HPDE6-E6E7 (cell line): ENCODE measurements at regions not wholly inside any gene's neighbourhood (a gene's known extent, or its start where the extent isn't known, plus 50 kb on each side); places are given as distances from the start of the nearest gene placed in this dataset.

ENCODE experiments used
- DNase-seq: peaks from one replicate; pipeline ENCODE4 v3.0.0; 2011; ENCODE audit warnings: missing footprints; ENCODE audit errors: extremely low spot score

- DNase-seq: no peak
Observed at GRCh38 chr16:61323456-61323855, 712.8 kb downstream of the CDH8 start.

DNA sequence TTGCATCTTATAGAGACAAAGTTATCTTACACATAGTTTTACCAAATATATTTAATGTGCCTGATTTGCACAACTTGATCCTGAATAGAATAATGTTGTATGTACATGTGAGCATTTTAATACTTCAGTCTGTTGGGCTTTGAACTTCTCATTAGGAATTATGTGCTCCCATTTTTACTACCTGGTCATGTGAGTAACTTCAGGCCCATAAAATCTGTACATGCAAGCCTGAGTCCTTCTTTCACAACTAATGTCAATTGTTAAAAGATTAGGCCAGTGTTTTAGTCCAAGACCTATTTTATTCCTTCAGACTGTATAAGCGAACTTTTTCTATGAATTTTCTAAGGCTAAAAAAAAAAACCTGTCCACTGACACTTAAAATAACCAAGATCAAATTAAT, 715.4 kb downstream of the CDH8 start:
- DNase-seq: no peak

GRCh38 chr16:61313931-61314330, 722.3 kb downstream of the CDH8 start:
- DNase-seq: no peak

DNA sequence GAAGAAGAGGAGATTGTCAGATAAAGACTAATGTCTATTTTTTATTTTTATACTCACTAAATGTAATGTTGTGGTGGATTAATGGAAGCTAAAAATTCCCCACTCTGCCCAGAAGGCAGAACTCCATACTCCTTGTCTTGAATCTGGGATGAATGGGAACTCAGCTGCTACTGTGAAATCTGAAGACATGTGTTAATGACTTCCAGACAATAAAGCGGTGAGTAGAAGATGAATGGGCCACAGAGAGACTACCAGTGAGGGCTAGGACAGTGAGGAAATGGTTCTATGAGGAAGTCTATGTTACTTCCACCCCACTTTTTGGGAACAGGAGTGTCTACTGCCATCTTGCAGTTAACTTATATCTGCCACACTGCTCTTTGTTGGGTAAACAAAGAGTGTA, 726.9 kb downstream of the CDH8 start:
- DNase-seq: no peak

DNA sequence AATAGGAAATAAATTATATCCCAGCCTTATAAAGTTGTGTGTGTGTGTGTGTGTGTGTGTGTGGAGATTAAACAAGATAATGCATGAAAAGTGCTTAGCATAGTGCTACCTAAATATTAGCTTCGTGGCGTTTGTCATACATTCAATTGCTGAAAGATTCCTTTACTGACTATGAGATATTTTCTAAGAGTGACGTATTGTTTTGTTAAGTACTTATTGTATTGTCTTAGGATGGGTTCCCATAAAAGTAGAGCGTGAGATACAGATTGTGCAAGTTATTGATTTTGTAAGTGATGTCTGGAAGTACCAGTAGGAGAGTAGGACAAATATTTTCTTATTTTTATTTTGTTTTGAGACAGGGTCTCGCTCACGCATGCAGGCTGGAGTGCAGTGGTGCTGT, 730.0 kb downstream of the CDH8 start:
- DNase-seq: no peak

GRCh38 chr16:61296814-61297213, 739.4 kb downstream of the CDH8 start:
- no peak for DNase-seq

GRCh38 chr16:61296305-61296704, 739.9 kb downstream of the CDH8 start:
- no peak for DNase-seq

GRCh38 chr16:61295311-61295710, 740.9 kb downstream of the CDH8 start:
- DNase-seq: no peak

DNA sequence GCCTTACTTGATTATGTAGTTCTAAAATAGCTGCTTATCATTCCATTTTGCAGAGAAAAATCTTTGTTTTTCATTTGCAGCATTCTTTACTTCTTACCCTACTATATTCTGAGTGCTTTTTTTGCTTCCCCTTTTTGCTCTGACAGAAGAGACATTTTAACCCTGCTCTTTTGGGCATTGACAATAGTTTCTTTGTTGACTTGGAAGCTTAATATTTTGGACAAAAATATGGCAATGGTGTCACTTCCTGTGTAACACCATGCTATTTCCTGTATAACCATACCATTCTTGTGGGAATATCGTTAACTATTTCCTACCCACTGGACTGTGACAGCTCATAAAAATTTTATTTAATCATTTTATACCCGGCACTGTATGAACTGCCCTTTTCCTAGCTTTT, 747.1 kb downstream of the CDH8 start:
- no peak for DNase-seq

GRCh38 chr16:61277849-61278248, 758.4 kb downstream of the CDH8 start:
- no peak for DNase-seq

DNA sequence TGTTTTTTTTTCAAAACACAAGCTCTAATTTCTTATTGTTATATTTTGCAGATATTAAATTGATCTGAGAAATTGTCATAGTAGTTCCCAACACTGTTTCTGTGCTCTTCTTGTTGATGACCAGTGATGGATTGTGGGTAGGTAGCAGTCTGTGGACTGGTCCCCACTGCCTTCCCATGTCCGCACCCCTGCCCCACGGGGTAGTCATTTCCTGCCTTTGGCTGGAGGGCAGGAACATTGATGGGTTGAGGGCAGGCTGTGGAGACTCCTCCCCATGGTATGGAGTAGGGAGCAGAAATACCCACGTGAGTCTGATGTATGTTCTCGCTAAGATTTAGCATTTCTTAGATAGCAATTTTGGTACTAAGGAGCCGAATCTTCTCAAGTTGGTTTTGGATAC, 762.0 kb downstream of the CDH8 start:
- DNase-seq: no peak

DNA sequence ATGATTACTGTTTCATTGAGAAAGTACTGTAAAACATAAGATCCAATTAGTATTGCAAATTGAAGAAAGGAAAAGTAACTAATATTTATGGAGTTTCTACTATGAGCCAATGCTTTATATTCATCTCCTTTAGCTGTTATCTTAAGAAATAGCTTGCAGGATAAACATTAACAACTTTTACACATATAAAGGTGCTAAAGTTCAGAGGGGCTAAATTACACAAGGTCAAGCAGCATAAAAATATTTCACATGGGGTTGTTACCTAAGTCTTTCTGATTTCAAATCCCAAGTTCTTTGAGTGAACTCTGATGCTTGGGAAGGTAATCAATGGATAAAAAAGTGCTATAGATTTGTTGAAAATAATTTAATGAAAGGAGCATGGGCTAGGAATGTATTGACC, 765.5 kb downstream of the CDH8 start:
- DNase-seq: no peak

- no peak for DNase-seq
Observed at GRCh38 chr16:61263400-61263799, 772.8 kb downstream of the CDH8 start.

DNA sequence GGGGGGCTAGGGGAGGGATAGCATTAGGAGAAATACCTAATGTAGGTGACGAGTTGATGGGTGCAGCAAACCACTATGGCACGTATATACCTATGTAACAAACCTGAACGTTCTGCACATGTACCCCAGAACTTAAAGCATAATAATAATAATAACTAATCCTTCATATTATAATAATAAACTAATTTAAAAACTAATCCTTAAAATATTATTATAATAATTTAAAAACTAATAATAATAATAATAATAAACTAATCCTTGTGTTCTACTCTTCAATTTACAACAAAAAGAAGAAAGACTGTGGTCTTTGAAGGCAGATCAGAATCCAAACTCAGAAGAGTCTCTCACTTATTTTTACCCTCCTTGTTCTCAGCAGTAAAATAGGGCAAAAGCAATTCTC, 774.9 kb downstream of the CDH8 start:
- DNase-seq: no peak

DNA sequence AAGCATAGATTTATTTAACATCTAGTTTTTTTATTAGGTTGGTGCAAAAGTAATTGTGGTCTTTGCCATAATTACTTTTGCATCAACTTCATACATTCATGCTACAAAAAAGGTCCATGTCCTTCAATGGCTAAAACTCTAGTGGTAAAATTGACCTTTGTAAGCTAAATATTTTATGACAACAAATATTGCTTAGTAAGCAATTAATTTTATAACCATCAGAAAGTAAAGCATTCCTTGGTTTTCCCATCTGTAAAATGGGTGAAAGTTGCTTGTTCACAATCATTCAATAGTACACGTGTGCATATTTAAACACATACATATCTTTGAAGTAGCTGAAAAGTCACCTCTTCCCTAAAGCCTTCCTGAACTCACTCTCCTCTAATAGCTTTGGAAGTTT, 789.6 kb downstream of the CDH8 start:
- DNase-seq: no peak

- no peak for DNase-seq
Observed at GRCh38 chr16:61243954-61244353, 792.3 kb downstream of the CDH8 start.

- no peak for DNase-seq
Observed at GRCh38 chr16:61237884-61238485, 798.3 kb downstream of the CDH8 start.

DNA sequence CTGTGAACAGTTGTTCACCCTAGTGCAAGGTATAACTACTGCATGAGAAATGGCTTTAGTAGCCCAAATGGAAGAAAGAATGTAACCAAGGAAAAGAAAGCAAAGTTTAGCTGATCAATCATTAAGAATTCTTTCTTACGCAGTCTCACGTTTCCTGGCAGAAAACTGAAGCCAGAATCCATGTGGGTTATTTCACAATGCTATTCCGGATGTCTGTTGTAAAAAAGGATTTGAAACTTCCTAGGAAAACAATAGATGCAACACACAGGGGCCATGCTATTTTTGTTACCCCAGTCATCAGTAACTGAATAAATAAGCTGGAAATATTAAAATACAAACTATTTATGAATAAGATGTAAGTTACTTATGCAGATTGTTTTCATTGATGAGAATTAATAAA, 802.5 kb downstream of the CDH8 start:
- DNase-seq: no peak

GRCh38 chr16:61228371-61228770, 807.9 kb downstream of the CDH8 start:
- DNase-seq: no peak

DNA sequence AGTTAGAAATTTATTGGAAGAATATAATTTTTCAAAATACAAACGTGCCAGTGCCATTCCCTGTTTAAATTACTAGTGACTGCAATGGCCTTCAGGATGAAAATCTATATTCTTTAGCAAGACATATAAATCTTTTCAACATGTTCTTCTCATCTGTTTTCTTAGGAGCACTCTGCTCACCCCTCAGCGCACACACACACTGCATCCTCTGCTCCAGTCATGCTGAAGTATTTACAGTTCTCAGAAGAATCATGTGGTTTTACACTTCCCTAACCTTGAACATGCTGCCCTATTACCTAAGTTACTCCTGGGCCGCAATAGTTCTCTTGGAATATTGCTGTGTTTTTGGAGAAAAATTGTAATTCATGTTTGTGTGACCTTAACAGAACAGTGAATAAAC, 820.6 kb downstream of the CDH8 start:
- no peak for DNase-seq

DNA sequence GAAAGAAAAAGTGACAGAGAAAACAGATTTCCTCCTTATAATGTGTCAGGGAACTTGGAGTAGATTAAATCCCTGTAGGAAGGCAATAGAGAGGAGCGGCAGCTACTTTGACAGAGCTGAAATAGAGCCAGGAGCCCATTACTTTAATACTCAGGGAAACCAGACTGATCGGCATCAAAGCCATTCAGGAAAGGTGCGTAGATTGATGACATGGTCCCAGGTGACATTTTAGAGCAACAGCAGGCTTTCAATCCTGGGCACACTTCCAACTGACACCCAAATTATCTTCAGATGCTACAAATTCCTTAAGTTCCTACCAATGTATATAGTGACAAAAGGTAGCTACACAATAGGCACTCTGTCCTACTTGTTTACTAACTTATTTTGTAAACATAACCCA, 821.5 kb downstream of the CDH8 start:
- no peak for DNase-seq

DNA sequence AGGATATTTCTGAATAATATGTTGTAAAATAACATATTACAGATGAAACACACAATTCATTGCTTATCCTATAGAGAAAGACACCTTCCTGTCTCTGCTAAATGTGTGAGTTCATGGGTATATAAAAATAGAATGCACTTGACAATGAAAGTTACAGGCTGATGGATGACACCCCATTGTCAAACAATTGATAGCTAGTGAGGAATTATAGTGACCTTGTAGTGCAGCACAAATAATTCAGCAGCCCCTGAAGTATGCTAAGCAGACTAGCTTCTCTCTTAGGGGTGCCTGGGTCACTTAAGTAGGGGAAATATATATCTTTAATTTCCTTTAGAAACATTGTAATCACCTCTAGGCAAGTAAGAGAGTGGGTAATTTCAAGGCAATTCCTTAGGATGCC, 826.2 kb downstream of the CDH8 start:
- no peak for DNase-seq

DNA sequence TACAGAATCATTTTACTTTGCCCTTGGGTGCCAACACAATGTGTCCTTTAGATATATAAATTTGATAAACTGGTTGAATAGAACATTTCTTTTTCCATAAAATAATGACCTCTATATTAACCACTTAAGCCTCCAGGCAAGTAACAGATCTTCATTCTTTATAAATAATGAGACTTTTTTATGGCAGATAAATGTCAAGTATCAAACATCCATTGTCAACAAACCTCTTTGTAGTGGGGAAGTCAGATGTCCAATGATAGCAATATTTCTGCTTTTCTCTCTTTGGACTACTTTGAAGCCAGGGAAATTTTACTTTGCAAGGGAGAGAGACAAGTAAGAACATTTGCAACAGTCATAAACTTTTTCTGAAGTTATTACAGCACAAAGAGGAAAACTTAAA, 841.2 kb downstream of the CDH8 start:
- DNase-seq: no peak

GRCh38 chr16:61194573-61194972, 841.7 kb downstream of the CDH8 start:
- no peak for DNase-seq

GRCh38 chr16:61182391-61182790, 853.8 kb downstream of the CDH8 start:
- no peak for DNase-seq
